IPS-NIHi7 (cell line): ENCODE measurements at regions not wholly inside any gene's neighbourhood (a gene's known extent, or its start where the extent isn't known, plus 50 kb on each side); places are given as distances from the start of the nearest gene placed in this dataset.
A peak's percentile ranks its signal among the peaks of the same experiment; 100 is the strongest.
"Not testable (repeated sequence)": the region's sequence is repeated elsewhere in the genome, so short reads cannot be mapped to it uniquely, and the experiment has no call there.

Experiments used
- DNase-seq: peaks from one replicate; pipeline ENCODE4 v3.0.0; 2012; ENCODE audit warnings: mixed read lengths; ENCODE audit errors: extremely low spot score

GRCh38 chr16:59113004-59113670, 379.0 kb upstream of the GOT2 start:
- no peak for DNase-seq

GRCh38 chr16:59111280-59111679, 377.2 kb upstream of the GOT2 start:
- DNase-seq, result no peak

DNA sequence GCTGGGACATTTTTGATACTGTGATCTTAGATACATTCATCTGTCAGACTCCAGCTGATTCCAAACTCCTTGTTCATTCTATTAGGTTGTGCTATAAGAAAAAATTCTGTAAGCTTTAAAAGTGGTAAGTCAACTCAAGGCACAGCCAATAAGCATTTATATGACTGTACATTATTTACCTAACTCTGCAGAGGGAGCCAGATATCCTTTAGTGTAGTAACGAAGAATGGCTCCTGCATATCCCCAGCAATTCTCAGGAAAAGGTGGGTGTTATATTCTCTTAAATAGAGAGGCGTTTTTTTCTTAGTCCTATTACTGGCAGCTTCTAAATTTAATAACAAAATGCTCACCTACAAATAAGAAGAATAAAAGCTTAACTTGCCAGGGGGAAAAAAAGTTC, 374.3 kb upstream of the GOT2 start:
- no peak for DNase-seq

GRCh38 chr16:59096682-59097081, 362.6 kb upstream of the GOT2 start:
- not testable (repeated sequence) for DNase-seq

DNA sequence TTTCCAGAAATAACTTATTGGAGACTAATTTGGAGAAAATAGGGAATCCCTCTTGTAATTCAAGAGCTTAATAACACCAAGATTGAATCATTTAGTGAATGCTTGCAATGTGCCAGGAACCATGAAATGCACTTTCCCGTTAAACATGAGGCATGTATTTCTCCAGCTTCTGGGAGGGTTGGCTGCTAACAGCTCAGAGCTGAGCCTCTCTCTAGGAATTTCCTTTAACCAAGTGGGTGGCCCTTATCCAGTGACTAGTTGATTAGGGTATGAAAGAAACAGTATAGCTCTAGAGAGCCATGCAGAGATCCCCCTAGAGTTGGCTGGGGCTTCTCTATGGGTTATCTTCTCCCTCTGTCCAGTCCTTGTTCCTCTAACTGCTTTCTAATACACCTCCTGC, 356.4 kb upstream of the GOT2 start:
- no peak for DNase-seq

- no peak for DNase-seq
Measured at GRCh38 chr16:59088431-59088830, 354.3 kb upstream of the GOT2 start.

DNA sequence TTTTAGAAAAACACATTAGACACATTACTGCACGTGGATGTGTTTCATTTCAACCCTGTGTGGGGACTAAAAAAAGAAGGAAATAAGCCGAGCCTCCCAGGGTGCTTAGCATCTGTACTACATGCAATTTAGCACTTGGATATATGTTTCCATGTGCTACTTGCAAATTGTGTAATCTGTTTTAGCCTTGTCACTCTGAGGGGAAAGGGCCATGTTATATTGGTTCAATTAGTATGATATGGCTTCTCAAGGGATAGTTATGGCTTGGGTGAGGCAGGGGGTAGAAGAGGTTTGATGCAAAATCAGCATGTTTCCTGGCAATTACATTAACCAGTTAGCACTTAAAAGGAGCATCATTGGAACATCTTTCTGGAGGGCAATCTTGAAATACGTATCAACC, 353.5 kb upstream of the GOT2 start:
- DNase-seq, result no peak

GRCh38 chr16:59067205-59067604, 333.1 kb upstream of the GOT2 start:
- no peak for DNase-seq

GRCh38 chr16:59060207-59060606, 326.1 kb upstream of the GOT2 start:
- no peak for DNase-seq

DNA sequence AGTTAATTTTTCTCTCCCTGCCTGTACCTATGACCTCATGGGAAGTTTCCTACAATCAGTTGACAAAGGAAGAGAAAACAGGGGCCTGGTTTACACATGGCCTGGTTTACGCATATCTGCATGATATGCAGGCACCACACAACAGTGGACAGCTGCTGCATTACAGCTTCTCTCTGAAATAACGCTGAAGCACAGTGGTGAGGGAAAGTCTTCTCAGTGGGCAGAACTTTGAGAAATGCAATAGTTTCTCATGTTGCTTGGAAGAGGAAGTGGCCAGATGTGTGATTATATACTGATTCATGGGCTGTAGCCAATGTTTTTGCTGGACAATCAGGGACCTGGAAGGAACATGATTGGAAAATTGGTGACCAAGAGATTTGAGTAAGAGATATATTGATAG, 324.1 kb upstream of the GOT2 start:
- no peak for DNase-seq

DNA sequence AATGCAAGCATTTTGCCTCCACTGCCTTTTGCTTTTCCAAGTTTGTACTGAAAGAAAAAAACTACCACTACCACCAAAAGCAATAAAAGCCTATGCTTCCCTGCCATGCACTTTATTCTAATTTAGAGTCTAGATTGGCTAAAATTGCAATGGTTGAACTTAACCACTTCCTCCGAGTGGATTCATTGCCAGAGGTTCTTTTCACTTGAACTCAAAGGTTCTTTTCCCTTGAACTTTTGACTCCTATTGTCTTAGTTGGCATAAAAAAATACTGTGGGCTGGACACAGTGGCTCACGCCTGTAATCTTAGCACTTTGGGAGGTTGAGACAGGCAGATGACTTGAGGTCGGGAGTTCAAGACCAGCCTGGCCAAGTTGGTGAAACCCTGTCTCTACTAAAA, 319.8 kb upstream of the GOT2 start:
- DNase-seq, result no peak

- DNase-seq, result no peak
Measured at GRCh38 chr16:59052231-59052630, 318.1 kb upstream of the GOT2 start.

DNA sequence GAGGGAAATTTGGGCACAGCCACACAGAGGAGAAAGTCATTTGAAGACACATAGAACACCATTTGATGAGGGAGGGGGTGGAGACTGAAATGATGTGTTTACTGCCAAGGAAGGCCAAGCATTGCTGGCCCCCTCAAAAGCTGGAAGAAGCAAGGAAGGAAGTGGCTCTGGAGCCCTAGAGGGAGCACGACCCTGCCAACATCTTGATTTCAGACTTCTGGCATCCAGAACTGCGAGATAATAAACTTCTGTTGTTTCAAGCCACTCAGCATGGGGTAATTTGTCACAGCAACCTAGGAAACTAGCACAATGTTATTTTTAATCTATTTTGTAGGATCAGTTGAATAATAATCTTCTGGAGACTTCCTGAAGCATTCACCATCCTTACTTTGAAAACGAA, 314.8 kb upstream of the GOT2 start:
- DNase-seq, result no peak

DNA sequence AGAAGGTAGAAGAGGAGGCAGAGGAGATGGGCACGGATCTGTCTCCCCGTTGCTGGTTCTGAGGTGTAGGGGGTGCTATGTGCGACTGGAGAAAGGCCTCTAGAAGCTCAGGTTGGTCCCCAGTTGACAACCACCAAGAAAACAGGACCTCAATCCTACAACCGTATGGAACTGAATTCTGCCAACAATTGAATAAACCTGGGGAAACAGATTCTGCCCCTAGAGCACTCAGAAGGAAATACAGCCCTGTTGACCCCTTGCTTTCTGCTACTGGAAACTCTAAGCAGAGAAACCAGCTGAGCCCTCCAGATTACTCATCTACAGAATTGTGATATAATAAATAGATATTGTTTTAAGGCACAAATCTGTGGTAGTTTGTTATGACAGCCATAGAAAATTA, 313.0 kb upstream of the GOT2 start:
- DNase-seq, result peak; percentile 11

- no peak for DNase-seq
Measured at GRCh38 chr16:59046335-59046734, 312.2 kb upstream of the GOT2 start.

DNA sequence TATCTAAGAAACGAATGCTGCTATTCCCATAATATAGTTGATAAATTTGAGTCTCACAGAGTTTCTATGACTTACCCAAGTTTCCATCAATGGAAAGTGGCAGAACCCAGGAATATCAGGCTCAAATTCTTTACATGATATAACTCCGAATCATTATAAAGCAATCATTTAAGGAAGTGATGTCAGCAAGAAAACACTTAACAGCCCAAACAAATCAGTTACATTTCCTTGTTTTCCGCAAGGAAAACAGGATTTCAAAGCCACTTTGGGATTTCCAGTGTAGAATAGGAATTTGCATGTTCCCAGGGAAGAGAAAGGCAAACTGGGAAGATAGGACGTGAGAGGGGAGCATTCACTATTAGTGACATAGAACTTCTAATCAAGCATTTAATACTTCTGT, 311.4 kb upstream of the GOT2 start:
- DNase-seq, result no peak

DNA sequence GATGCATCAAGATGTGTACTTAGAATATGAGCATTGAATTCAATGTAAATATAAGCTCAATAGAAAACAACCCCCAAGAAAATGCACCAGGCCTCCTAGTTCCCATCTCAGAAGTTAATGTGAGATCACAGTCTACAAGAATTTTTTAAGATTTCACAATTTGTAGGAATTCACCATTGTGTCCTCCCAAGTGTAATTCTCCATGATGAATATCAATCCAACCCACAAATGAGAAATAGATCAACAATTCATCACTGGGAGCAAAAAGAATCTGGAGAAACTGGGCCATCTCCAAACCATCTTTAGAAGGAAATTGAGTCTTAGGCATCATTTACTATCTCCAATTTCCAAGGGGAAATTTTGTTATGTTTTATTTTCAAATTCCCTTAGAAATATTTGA, 310.5 kb upstream of the GOT2 start:
- DNase-seq, result no peak

GRCh38 chr16:59042301-59042700, 308.2 kb upstream of the GOT2 start:
- DNase-seq, result no peak

DNA sequence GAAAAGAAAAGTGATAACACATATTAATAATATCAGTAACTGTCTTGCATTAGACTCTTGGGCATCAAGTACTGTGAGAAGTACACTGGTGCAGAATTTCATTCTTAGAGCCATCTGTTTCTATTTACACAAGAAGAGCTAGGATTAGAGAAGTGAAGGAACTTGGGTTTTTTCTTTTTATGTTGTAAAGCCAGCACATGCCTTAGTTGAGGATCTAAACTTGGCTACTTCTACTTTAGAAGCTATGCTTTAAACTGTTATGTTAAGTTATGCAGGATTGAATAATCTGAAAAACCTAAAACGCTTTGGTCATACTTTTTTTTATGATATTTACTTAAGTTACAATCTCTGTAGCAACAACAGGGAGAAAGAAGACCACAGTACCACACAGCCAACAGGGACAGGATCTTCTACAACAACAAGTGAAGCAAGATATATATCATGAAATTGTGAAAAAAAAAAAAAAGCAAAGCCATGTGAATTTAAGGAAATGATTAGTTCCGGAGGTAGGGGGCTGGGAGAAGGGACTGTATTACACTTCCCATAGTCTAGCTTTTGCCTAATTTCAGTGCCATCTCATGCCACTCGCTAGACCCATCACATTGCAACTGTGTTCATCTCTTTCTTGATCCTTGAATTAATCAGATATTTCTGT, 305.1 kb upstream of the GOT2 start:
- no peak for DNase-seq

- no peak for DNase-seq
Measured at GRCh38 chr16:59030923-59031485, 296.9 kb upstream of the GOT2 start.

DNA sequence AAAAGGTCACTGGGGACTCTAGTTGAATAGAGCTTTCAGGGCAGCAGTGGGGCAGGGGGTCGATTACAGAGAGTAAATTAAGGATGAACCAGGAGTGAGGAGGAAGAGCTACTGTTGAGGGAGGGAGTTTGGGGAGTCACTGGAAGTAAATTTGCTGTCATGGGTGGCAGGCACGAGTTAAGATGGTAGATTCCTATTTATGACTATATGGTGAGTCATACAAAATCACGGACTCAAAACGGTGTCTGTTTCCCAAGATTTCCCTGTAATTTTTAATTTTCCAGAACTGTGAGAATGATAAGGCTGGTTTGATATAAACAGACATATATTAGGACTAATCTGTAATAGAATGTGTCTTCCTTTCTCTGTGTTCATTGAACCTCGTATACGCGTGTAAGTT, 287.6 kb upstream of the GOT2 start:
- DNase-seq, result no peak

DNA sequence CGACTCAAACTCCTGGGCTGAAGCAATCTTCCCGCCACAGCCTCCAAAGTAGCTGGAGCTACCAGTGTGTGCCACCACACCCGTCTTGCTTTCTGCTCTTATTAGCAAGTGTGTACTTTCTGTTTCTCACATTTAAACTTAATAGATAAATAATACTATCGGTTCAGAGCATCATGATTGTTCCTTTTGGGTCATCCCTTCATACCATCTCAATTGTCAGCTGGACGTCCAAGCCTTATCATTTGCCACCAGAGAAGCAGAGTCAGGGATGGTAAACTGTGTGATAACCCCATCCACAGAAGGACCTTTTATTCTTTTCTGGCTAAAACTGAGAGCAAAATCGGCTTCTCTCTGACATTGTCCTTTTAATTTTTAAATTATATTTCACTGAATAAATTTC, 279.8 kb upstream of the GOT2 start:
- DNase-seq, result no peak

GRCh38 chr16:58999762-59000161, 265.6 kb upstream of the GOT2 start:
- DNase-seq, result no peak

DNA sequence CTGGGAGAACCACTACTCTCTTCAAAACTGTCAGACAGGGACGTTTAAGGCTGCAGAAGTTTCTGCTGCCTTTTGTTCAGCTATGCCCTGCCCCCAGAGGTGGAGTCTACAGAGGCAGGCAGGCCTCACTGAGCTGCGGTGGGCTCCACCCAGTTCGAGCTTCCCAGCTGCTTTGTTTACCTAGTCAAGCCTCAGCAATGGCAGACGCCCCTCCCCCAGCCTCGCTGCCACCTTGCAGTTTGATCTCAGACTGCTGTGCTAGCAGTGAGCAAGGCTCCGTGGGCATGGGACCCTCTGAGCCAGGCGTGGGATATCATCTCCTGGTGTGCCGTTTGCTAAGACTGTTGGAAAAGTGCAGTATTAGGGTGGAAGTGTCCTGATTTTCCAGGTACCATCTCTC, 258.6 kb upstream of the GOT2 start:
- not testable (repeated sequence) for DNase-seq
